K562 (cell line): ENCODE measurements at regions not wholly inside any gene's neighbourhood (a gene's known extent, or its start where the extent isn't known, plus 50 kb on each side); places are given as distances from the start of the nearest gene placed in this dataset.

Experiments used
- ATF1 ChIP-seq, 2 experiments: fragments of 450-650 bp in 1 of 2; IDR thresholded peaks; 2 replicates each; pipeline ENCODE4 v1.6.1; 2016; ENCODE audit warnings: missing compliant biosample characterization in 1 of 2, missing genetic modification characterization in 1 of 2
- POLR2AphosphoS5 ChIP-seq: IDR thresholded peaks from 2 replicates; pipeline ENCODE4 v1.6.1; 2011; ENCODE audit warnings: mild to moderate bottlenecking, low read depth, low read length, moderate library complexity; ENCODE audit not compliant: control insufficient read depth, insufficient read depth

DNA sequence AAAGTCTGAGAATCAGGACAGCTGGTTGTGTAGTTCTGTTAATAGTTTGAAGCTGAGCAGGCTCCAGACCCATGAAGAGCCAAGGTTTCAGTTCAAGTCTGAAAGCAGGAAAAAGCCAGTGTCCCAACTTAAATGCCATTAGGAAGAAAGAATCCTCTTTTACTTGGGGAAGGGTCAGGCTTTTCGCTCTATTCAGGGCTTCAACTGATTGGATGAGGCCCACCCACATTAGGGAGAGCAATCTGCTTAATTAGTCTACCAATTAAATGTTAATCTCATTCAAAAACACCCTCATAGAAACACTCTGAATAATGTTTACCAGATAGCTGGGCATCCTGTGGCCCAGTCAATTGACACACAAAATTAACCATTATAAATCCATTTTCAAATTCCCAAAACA lies 462.2 kb downstream of the EPM2A start:
- TF ChIP-seq POLR2AphosphoS5, result no peak
- no peak for TF ChIP-seq ATF1 (CRISPR knock-in tag; IDR thresholded peaks at IDR 0.05)
- TF ChIP-seq ATF1 (tag; IDR thresholded peaks at IDR 0.05), result no peak
